SH-SY5Y (cell line): ENCODE measurements at regions not wholly inside any gene's neighbourhood (a gene's known extent, or its start where the extent isn't known, plus 50 kb on each side); places are given as distances from the start of the nearest gene placed in this dataset.

Source experiments
- GATA2 ChIP-seq: IDR thresholded peaks from 2 replicates; pipeline ENCODE4 v1.6.1; 2011; ENCODE audit warnings: mild to moderate bottlenecking, low read depth, low read length
- GATA3 ChIP-seq: IDR thresholded peaks from 2 replicates; pipeline ENCODE4 v1.6.1; 2011; ENCODE audit warnings: low read depth, mild to moderate bottlenecking, low read length, moderate library complexity

DNA sequence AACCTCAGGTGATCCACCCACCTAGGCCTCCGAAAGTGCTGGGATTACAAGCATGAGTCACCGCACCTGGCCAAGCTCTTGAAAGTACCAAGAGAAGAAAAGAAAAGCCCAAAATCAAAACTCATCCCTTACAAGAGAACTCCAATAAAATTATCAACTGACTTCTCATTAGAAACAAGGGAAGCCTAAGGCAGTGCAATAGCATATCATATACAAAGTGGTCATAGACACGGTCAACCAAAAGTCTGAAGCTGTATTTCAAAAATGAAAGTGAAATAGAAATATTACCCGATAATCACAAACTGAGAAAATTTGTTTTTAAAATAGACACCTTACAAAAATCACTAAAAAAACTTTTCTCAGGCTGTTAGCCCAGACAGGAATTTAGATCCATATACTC, 1321.1 kb upstream of the GJE1 start:
- TF ChIP-seq GATA3 (no peak), GATA2 (no peak)
